Hepatocyte (in vitro differentiated cells): ENCODE measurements at regions not wholly inside any gene's neighbourhood (a gene's known extent, or its start where the extent isn't known, plus 50 kb on each side); places are given as distances from the start of the nearest gene placed in this dataset.

Source experiments
- DNase-seq: peaks from one replicate; pipeline ENCODE4 v3.0.0-alpha.2; 2016; ENCODE audit warnings: low spot score
- H2AFZ ChIP-seq: fragments of 200-600 bp; sonication (generic); 2 replicates; pipeline ENCODE4 v1.6.0; 2016; ENCODE audit warnings: antibody characterized with exemption, mild to moderate bottlenecking
- H3K27ac ChIP-seq: fragments of 200-600 bp; sonication (generic); 2 replicates; pipeline ENCODE4 v1.5.1; 2016; ENCODE audit warnings: mild to moderate bottlenecking
- H3K27me3 ChIP-seq: fragments of 200-600 bp; sonication (generic); 2 replicates; pipeline ENCODE4 v1.6.1; 2016
- H3K36me3 ChIP-seq: fragments of 200-600 bp; sonication (generic); replicated peaks from 2 replicates; pipeline ENCODE4 v1.5.1; 2016; ENCODE audit warnings: low read depth; ENCODE audit not compliant: insufficient read depth
- H3K4me1 ChIP-seq: fragments of 200-600 bp; sonication (generic); 2 replicates; pipeline ENCODE4 v1.5.1; 2016; ENCODE audit warnings: mild to moderate bottlenecking, moderate library complexity; ENCODE audit not compliant: insufficient read depth
- H3K4me2 ChIP-seq: fragments of 200-600 bp; sonication (generic); 2 replicates; pipeline ENCODE4 v1.6.0; 2016
- H3K4me3 ChIP-seq: fragments of 200-600 bp; sonication (generic); 2 replicates; pipeline ENCODE4 v1.5.1; 2016; ENCODE audit warnings: mild to moderate bottlenecking
- H3K79me2 ChIP-seq: fragments of 200-600 bp; sonication (generic); 2 replicates; pipeline ENCODE4 v1.6.0; 2017; ENCODE audit warnings: mild to moderate bottlenecking
- H3K9me2 ChIP-seq: fragments of 200-600 bp; sonication (generic); replicated peaks from 2 replicates; pipeline ENCODE4 v1.6.0; 2017; ENCODE audit warnings: mild to moderate bottlenecking; ENCODE audit not compliant: insufficient read depth
- H3K9me3 ChIP-seq: fragments of 200-600 bp; sonication (generic); 2 replicates; pipeline ENCODE4 v1.5.1; 2016; ENCODE audit warnings: low read depth, mild to moderate bottlenecking
- H4K20me1 ChIP-seq: fragments of 200-600 bp; sonication (generic); 2 replicates; pipeline ENCODE4 v1.6.0; 2016; ENCODE audit warnings: mild to moderate bottlenecking; ENCODE audit not compliant: insufficient read depth, poor library complexity, severe bottlenecking
- CTCF ChIP-seq: fragments of 200-600 bp; sonication (generic); IDR thresholded peaks from 2 replicates; pipeline ENCODE4 v1.5.1; 2016; ENCODE audit warnings: antibody characterized with exemption, mild to moderate bottlenecking; ENCODE audit not compliant: poor library complexity
- EZH2 ChIP-seq: fragments of 200-600 bp; sonication (generic); IDR thresholded peaks from 2 replicates; pipeline ENCODE4 v1.6.1; 2016; ENCODE audit warnings: antibody characterized with exemption, mild to moderate bottlenecking, borderline replicate concordance
- EZH2phosphoT487 ChIP-seq: fragments of 200-600 bp; sonication (generic); IDR thresholded peaks from one replicate; pipeline ENCODE4 v1.6.1; 2018; ENCODE audit warnings: antibody characterized with exemption, mild to moderate bottlenecking, low read depth, moderate library complexity; ENCODE audit not compliant: unreplicated experiment, severe bottlenecking
- WGBS: methylation state at CpG from one replicate; pipeline ENCODE4 v1.1.6; 2016; ENCODE audit warnings: low lambda C conversion rate; ENCODE audit errors: missing lambda C conversion rate; 5-methylcytosine and 5-hydroxymethylcytosine counted together

GRCh38 chr14:58801086-58801485 lies 163.3 kb downstream of the DACT1 start:
- TF ChIP-seq CTCF = no peak
- TF ChIP-seq EZH2 = no peak
- TF ChIP-seq EZH2phosphoT487 = no peak
- Histone ChIP-seq H3K4me1 (no peaks in the 10 kb centered on the region), H3K9me3 (no peaks in the 10 kb centered on the region), H3K36me3 (no peaks in the 10 kb centered on the region), H3K27me3 (no peaks in the 10 kb centered on the region), H3K4me2 (no peak overlapping the region), H3K79me2 (no peaks in the 10 kb centered on the region), H2AFZ (no peak overlapping the region), H3K4me3 (no peak overlapping the region), H4K20me1 (no peaks in the 10 kb centered on the region), H3K9me2 (no peaks in the 10 kb centered on the region), H3K27ac (no peak overlapping the region)
- no peak for DNase-seq

- H4K20me1 ChIP-seq = no peaks in the 10 kb centered on the region
- no peaks in the 10 kb centered on the region for H3K36me3 ChIP-seq
- H3K4me1 ChIP-seq = no peaks in the 10 kb centered on the region
- no peaks in the 10 kb centered on the region for H3K27me3 ChIP-seq
- no peak for DNase-seq
- H3K4me3 ChIP-seq = no peak overlapping the region
- no peaks in the 10 kb centered on the region for H3K79me2 ChIP-seq
- no peak overlapping the region for H3K27ac ChIP-seq
- TF ChIP-seq EZH2phosphoT487 (no peak), EZH2 (no peak), CTCF (no peak)
- no peaks in the 10 kb centered on the region for H3K9me3 ChIP-seq
- WGBS = 66% methylated on average over 4 of the region's 4 CpGs
- H3K9me2 ChIP-seq = no peaks in the 10 kb centered on the region
- H2AFZ ChIP-seq = no peak overlapping the region
- H3K4me2 ChIP-seq = no peak overlapping the region
Observed at GRCh38 chr14:58805057-58805456, 167.3 kb downstream of the DACT1 start.

GRCh38 chr14:58805605-58806409 lies 168.0 kb downstream of the DACT1 start:
- Histone ChIP-seq H3K27me3 (no peaks in the 10 kb centered on the region), H3K9me3 (no peaks in the 10 kb centered on the region), H3K4me3 (no peak overlapping the region), H3K4me2 (no peak overlapping the region), H3K79me2 (no peaks in the 10 kb centered on the region), H3K27ac (no peak overlapping the region), H3K9me2 (no peaks in the 10 kb centered on the region), H2AFZ (no peak overlapping the region), H3K36me3 (no peaks in the 10 kb centered on the region), H3K4me1 (no peaks in the 10 kb centered on the region), H4K20me1 (no peaks in the 10 kb centered on the region)
- WGBS = 56% methylated on average over 6 of the region's 6 CpGs
- TF ChIP-seq EZH2 (no peak), CTCF (no peak), EZH2phosphoT487 (no peak)
- DNase-seq = peak; percentile 57
